Mucosa of rectum (tissue), 2 donors: ENCODE measurements at regions not wholly inside any gene's neighbourhood (a gene's known extent, or its start where the extent isn't known, plus 50 kb on each side); places are given as distances from the start of the nearest gene placed in this dataset.
"Not testable (repeated sequence)": the region's sequence is repeated elsewhere in the genome, so short reads cannot be mapped to it uniquely, and the experiment has no call there.

Experiments used
- H3K27ac ChIP-seq, 2 donors: one replicate each; pipeline ENCODE4 v1.7.0; 2013; ENCODE audit warnings: inconsistent platforms in 2 of 2, low read depth in 2 of 2, low read length in 2 of 2
- H3K27me3 ChIP-seq, 2 donors: one replicate each; pipeline ENCODE4 v1.7.0; 2013; ENCODE audit warnings: low read length in 2 of 2; ENCODE audit not compliant: control insufficient read depth in 2 of 2, insufficient read depth in 2 of 2
- H3K36me3 ChIP-seq, 2 donors: one replicate each; pipeline ENCODE4 v1.7.0; 2013; ENCODE audit warnings: low read length in 2 of 2; ENCODE audit not compliant: control insufficient read depth in 2 of 2, insufficient read depth in 2 of 2
- H3K4me1 ChIP-seq, 2 donors: one replicate each; pipeline ENCODE4 v1.7.0; 2013; ENCODE audit warnings: low read length in 2 of 2, mild to moderate bottlenecking in 1 of 2; ENCODE audit not compliant: control insufficient read depth in 2 of 2, insufficient read depth in 2 of 2
- H3K4me3 ChIP-seq, 2 donors: one replicate each; pipeline ENCODE4 v1.7.0; 2013; ENCODE audit warnings: low read length in 2 of 2
- H3K9ac ChIP-seq, 2 donors: one replicate each; pipeline ENCODE4 v1.7.0; 2013; ENCODE audit warnings: low read length in 2 of 2, low read depth in 1 of 2, mild to moderate bottlenecking in 1 of 2
- H3K9me3 ChIP-seq, 2 donors: one replicate each; pipeline ENCODE4 v1.7.0; 2013; ENCODE audit warnings: low read length in 2 of 2; ENCODE audit not compliant: control insufficient read depth in 2 of 2
- donor health status: healthy.
- donor health status: Normal muscosa, but diverticular disease.

GRCh38 chr15:31499236-31499952 lies 172.8 kb downstream of the KLF13 start:
- no peak overlapping the region for H3K9ac ChIP-seq
- H3K27ac ChIP-seq, result no peak overlapping the region
- no peaks in the 10 kb centered on the region for H3K9me3 ChIP-seq
- H3K4me3 ChIP-seq, result no peak overlapping the region
- H3K4me1 ChIP-seq, result peaks cover 5 to 13% of the 10 kb centered on the region in 2 donors
- H3K36me3 ChIP-seq, result no peaks in the 10 kb centered on the region
- no peaks in the 10 kb centered on the region for H3K27me3 ChIP-seq

- H3K4me3 ChIP-seq, result no peak overlapping the region
- no peaks in the 10 kb centered on the region for H3K9me3 ChIP-seq
- H3K36me3 ChIP-seq, result no peaks in the 10 kb centered on the region
- no peaks in the 10 kb centered on the region for H3K27me3 ChIP-seq
- no peak overlapping the region for H3K27ac ChIP-seq
- H3K9ac ChIP-seq, result no peak overlapping the region
- H3K4me1 ChIP-seq, result peaks cover 5 to 13% of the 10 kb centered on the region in 2 donors
These were observed 173.5 kb downstream of the KLF13 start for GRCh38 chr15:31499953-31500765.

- Histone ChIP-seq H3K9ac (no peak overlapping the region), H3K4me1 (peaks cover 5 to 13% of the 10 kb centered on the region in 2 donors), H3K27me3 (no peaks in the 10 kb centered on the region), H3K36me3 (no peaks in the 10 kb centered on the region), H3K4me3 (no peak overlapping the region), H3K9me3 (no peaks in the 10 kb centered on the region), H3K27ac (no peak overlapping the region)
These were observed 174.3 kb downstream of the KLF13 start for GRCh38 chr15:31500766-31501449.

- H3K36me3 ChIP-seq, result no peaks in the 10 kb centered on the region
- H3K9ac ChIP-seq, result no peak overlapping the region
- H3K27ac ChIP-seq, result no peak overlapping the region
- H3K27me3 ChIP-seq, result no peaks in the 10 kb centered on the region
- no peak overlapping the region for H3K4me3 ChIP-seq
- no peaks in the 10 kb centered on the region for H3K9me3 ChIP-seq
- peaks cover 5 to 13% of the 10 kb centered on the region in 2 donors for H3K4me1 ChIP-seq
These were observed 175.0 kb downstream of the KLF13 start for GRCh38 chr15:31501536-31502157.

GRCh38 chr15:31502541-31503229 lies 176.1 kb downstream of the KLF13 start:
- H3K27ac ChIP-seq, result no peak overlapping the region
- no peak overlapping the region for H3K9ac ChIP-seq
- H3K9me3 ChIP-seq, result no peaks in the 10 kb centered on the region
- H3K4me3 ChIP-seq, result no peak overlapping the region
- H3K27me3 ChIP-seq, result no peaks in the 10 kb centered on the region
- no peaks in the 10 kb centered on the region for H3K36me3 ChIP-seq
- peaks cover 5 to 12% of the 10 kb centered on the region in 2 donors for H3K4me1 ChIP-seq

- no peak overlapping the region for H3K27ac ChIP-seq
- H3K4me3 ChIP-seq, result no peak overlapping the region
- no peaks in the 10 kb centered on the region for H3K27me3 ChIP-seq
- H3K4me1 ChIP-seq, result peaks cover 3 to 6% of the 10 kb centered on the region in 2 donors
- no peak overlapping the region for H3K9ac ChIP-seq
- H3K9me3 ChIP-seq, result no peaks in the 10 kb centered on the region
- H3K36me3 ChIP-seq, result no peaks in the 10 kb centered on the region
These were observed 176.6 kb downstream of the KLF13 start for GRCh38 chr15:31503256-31503655.

GRCh38 chr15:31503758-31504461 lies 177.3 kb downstream of the KLF13 start:
- H3K4me1 ChIP-seq, result peaks cover 0 to under 1% of the 10 kb centered on the region in 2 donors
- no peaks in the 10 kb centered on the region for H3K9me3 ChIP-seq
- H3K9ac ChIP-seq, result no peak overlapping the region
- H3K27me3 ChIP-seq, result no peaks in the 10 kb centered on the region
- H3K27ac ChIP-seq, result no peak overlapping the region
- no peaks in the 10 kb centered on the region for H3K36me3 ChIP-seq
- no peak overlapping the region for H3K4me3 ChIP-seq

GRCh38 chr15:31504462-31504839 lies 177.8 kb downstream of the KLF13 start:
- Histone ChIP-seq H3K27ac (no peak overlapping the region), H3K36me3 (no peaks in the 10 kb centered on the region), H3K9me3 (no peaks in the 10 kb centered on the region), H3K27me3 (no peaks in the 10 kb centered on the region), H3K4me3 (no peak overlapping the region), H3K4me1 (no peaks in the 10 kb centered on the region), H3K9ac (no peak overlapping the region)

- H3K36me3 ChIP-seq, H3K9ac ChIP-seq, H3K27ac ChIP-seq, H3K27me3 ChIP-seq, H3K9me3 ChIP-seq, H3K4me1 ChIP-seq, H3K4me3 ChIP-seq: not testable (repeated sequence)
These were observed 180.9 kb downstream of the KLF13 start for GRCh38 chr15:31507573-31507972.
